ENCODE measurements at regions not wholly inside any gene's neighbourhood (a gene's known extent, or its start where the extent isn't known, plus 50 kb on each side); places are given as distances from the start of the nearest gene placed in this dataset.

GRCh38 chr6:168735268-168735949, 294.4 kb downstream of the SMOC2 start:
- Histone ChIP-seq H3K36me3 (ENCODE audit: control insufficient read depth in 2 of 2, insufficient read depth in 2 of 2, low read length in 1 of 2) (no peaks in the 10 kb centered on the region), H3K4me1 (ENCODE audit: control insufficient read depth in 2 of 2, insufficient read depth in 2 of 2, low read length in 2 of 2) (no peaks in the 10 kb centered on the region), H3K4me3 (ENCODE audit: low read length in 2 of 2) (no peak overlapping the region), H3K9me3 (ENCODE audit: control insufficient read depth in 2 of 2, insufficient read depth in 1 of 2, low read length in 1 of 2) (peaks cover 0 to 6% of the 10 kb centered on the region in 2 donors), H3K27me3 (ENCODE audit: control insufficient read depth in 2 of 2, insufficient read depth in 1 of 2, low read length in 1 of 2) (no peaks in the 10 kb centered on the region), H3K27ac (ENCODE audit: low read depth in 1 of 2, low read length in 1 of 2) (no peak overlapping the region)
- DNase-seq (ENCODE audit: low read depth in 6 of 9, low spot score in 9 of 9), result no peak
- 81% methylated on average over 6 of the region's 6 CpGs for WGBS

- H3K4me1 ChIP-seq (ENCODE audit: control insufficient read depth in 2 of 2, insufficient read depth in 2 of 2, low read length in 2 of 2), result no peaks in the 10 kb centered on the region
- H3K9me3 ChIP-seq (ENCODE audit: control insufficient read depth in 2 of 2, insufficient read depth in 1 of 2, low read length in 1 of 2), result peaks cover 0 to 12% of the 10 kb centered on the region in 2 donors
- H3K4me3 ChIP-seq (ENCODE audit: low read length in 2 of 2), result no peak overlapping the region
- WGBS, result 93% methylated on average over 5 of the region's 5 CpGs
- no peaks in the 10 kb centered on the region for H3K36me3 ChIP-seq (ENCODE audit: control insufficient read depth in 2 of 2, insufficient read depth in 2 of 2, low read length in 1 of 2)
- no peak overlapping the region for H3K27ac ChIP-seq (ENCODE audit: low read depth in 1 of 2, low read length in 1 of 2)
- no peak for DNase-seq (ENCODE audit: low read depth in 6 of 9, low spot score in 9 of 9)
- no peaks in the 10 kb centered on the region for H3K27me3 ChIP-seq (ENCODE audit: control insufficient read depth in 2 of 2, insufficient read depth in 1 of 2, low read length in 1 of 2)
Measured at GRCh38 chr6:168734523-168734922, 293.5 kb downstream of the SMOC2 start.

- 80% methylated on average over 8 of the region's 8 CpGs for WGBS
Measured at GRCh38 chr6:168732676-168733075, 291.7 kb downstream of the SMOC2 start.

GRCh38 chr6:168730931-168731716, 290.1 kb downstream of the SMOC2 start:
- Histone ChIP-seq H3K4me3 (ENCODE audit: low read length in 2 of 2) (no peak overlapping the region), H3K36me3 (ENCODE audit: control insufficient read depth in 2 of 2, insufficient read depth in 2 of 2, low read length in 1 of 2) (no peaks in the 10 kb centered on the region), H3K27ac (ENCODE audit: low read depth in 1 of 2, low read length in 1 of 2) (no peak overlapping the region), H3K27me3 (ENCODE audit: control insufficient read depth in 2 of 2, insufficient read depth in 1 of 2, low read length in 1 of 2) (no peaks in the 10 kb centered on the region), H3K4me1 (ENCODE audit: control insufficient read depth in 2 of 2, insufficient read depth in 2 of 2, low read length in 2 of 2) (no peaks in the 10 kb centered on the region), H3K9me3 (ENCODE audit: control insufficient read depth in 2 of 2, insufficient read depth in 1 of 2, low read length in 1 of 2) (peaks cover 0 to 9% of the 10 kb centered on the region in 2 donors)
- no peak for DNase-seq (ENCODE audit: low read depth in 6 of 9, low spot score in 9 of 9)
- WGBS, result 92% methylated on average over 14 of the region's 14 CpGs

More at GRCh38 chr6:168732676-168733075, 291.7 kb downstream of the SMOC2 start:
- H3K27ac ChIP-seq (ENCODE audit: low read depth in 1 of 2, low read length in 1 of 2), result no peak overlapping the region
- no peaks in the 10 kb centered on the region for H3K4me1 ChIP-seq (ENCODE audit: control insufficient read depth in 2 of 2, insufficient read depth in 2 of 2, low read length in 2 of 2)
- no peak overlapping the region for H3K4me3 ChIP-seq (ENCODE audit: low read length in 2 of 2)
- peaks cover 0 to 14% of the 10 kb centered on the region in 2 donors for H3K9me3 ChIP-seq (ENCODE audit: control insufficient read depth in 2 of 2, insufficient read depth in 1 of 2, low read length in 1 of 2)
- no peaks in the 10 kb centered on the region for H3K36me3 ChIP-seq (ENCODE audit: control insufficient read depth in 2 of 2, insufficient read depth in 2 of 2, low read length in 1 of 2)
- H3K27me3 ChIP-seq (ENCODE audit: control insufficient read depth in 2 of 2, insufficient read depth in 1 of 2, low read length in 1 of 2), result no peaks in the 10 kb centered on the region
- DNase-seq (ENCODE audit: low read depth in 6 of 9, low spot score in 9 of 9), result no peak

GRCh38 chr6:168728056-168728455, 287.1 kb downstream of the SMOC2 start:
- H3K4me1 ChIP-seq (ENCODE audit: control insufficient read depth in 2 of 2, insufficient read depth in 2 of 2, low read length in 2 of 2), result no peaks in the 10 kb centered on the region
- no peak overlapping the region for H3K27ac ChIP-seq (ENCODE audit: low read depth in 1 of 2, low read length in 1 of 2)
- H3K27me3 ChIP-seq (ENCODE audit: control insufficient read depth in 2 of 2, insufficient read depth in 1 of 2, low read length in 1 of 2), result no peaks in the 10 kb centered on the region
- peaks cover 0 to 13% of the 10 kb centered on the region in 2 donors for H3K9me3 ChIP-seq (ENCODE audit: control insufficient read depth in 2 of 2, insufficient read depth in 1 of 2, low read length in 1 of 2)
- H3K36me3 ChIP-seq (ENCODE audit: control insufficient read depth in 2 of 2, insufficient read depth in 2 of 2, low read length in 1 of 2), result no peaks in the 10 kb centered on the region
- DNase-seq (ENCODE audit: low read depth in 6 of 9, low spot score in 9 of 9), result no peak
- 94% methylated on average over 2 of the region's 2 CpGs for WGBS
- no peak overlapping the region for H3K4me3 ChIP-seq (ENCODE audit: low read length in 2 of 2)

GRCh38 chr6:168726312-168726856, 285.4 kb downstream of the SMOC2 start:
- Histone ChIP-seq H3K36me3 (ENCODE audit: control insufficient read depth in 2 of 2, insufficient read depth in 2 of 2, low read length in 1 of 2) (no peaks in the 10 kb centered on the region), H3K9me3 (ENCODE audit: control insufficient read depth in 2 of 2, insufficient read depth in 1 of 2, low read length in 1 of 2) (peaks cover 0 to 13% of the 10 kb centered on the region in 2 donors), H3K27me3 (ENCODE audit: control insufficient read depth in 2 of 2, insufficient read depth in 1 of 2, low read length in 1 of 2) (no peaks in the 10 kb centered on the region), H3K27ac (ENCODE audit: low read depth in 1 of 2, low read length in 1 of 2) (no peak overlapping the region), H3K4me1 (ENCODE audit: control insufficient read depth in 2 of 2, insufficient read depth in 2 of 2, low read length in 2 of 2) (no peaks in the 10 kb centered on the region), H3K4me3 (ENCODE audit: low read length in 2 of 2) (no peak overlapping the region)
- DNase-seq (ENCODE audit: low read depth in 6 of 9, low spot score in 9 of 9), result no peak
- WGBS, result 94% methylated on average over 12 of the region's 12 CpGs

- Histone ChIP-seq H3K4me3 (ENCODE audit: low read length in 2 of 2) (no peak overlapping the region), H3K27ac (ENCODE audit: low read depth in 1 of 2, low read length in 1 of 2) (no peak overlapping the region), H3K36me3 (ENCODE audit: control insufficient read depth in 2 of 2, insufficient read depth in 2 of 2, low read length in 1 of 2) (no peaks in the 10 kb centered on the region), H3K27me3 (ENCODE audit: control insufficient read depth in 2 of 2, insufficient read depth in 1 of 2, low read length in 1 of 2) (no peaks in the 10 kb centered on the region), H3K4me1 (ENCODE audit: control insufficient read depth in 2 of 2, insufficient read depth in 2 of 2, low read length in 2 of 2) (no peaks in the 10 kb centered on the region), H3K9me3 (ENCODE audit: control insufficient read depth in 2 of 2, insufficient read depth in 1 of 2, low read length in 1 of 2) (peaks cover 0 to 14% of the 10 kb centered on the region in 2 donors)
- WGBS, result 71% methylated on average over 12 of the region's 12 CpGs
- no peak for DNase-seq (ENCODE audit: low read depth in 6 of 9, low spot score in 9 of 9)
Measured at GRCh38 chr6:168725802-168726201, 284.8 kb downstream of the SMOC2 start.

GRCh38 chr6:168724669-168725570, 283.9 kb downstream of the SMOC2 start:
- DNase-seq (ENCODE audit: low read depth in 6 of 9, low spot score in 9 of 9), result no peak
- no peaks in the 10 kb centered on the region for H3K27me3 ChIP-seq (ENCODE audit: control insufficient read depth in 2 of 2, insufficient read depth in 1 of 2, low read length in 1 of 2)

More at GRCh38 chr6:168724669-168725570, 283.9 kb downstream of the SMOC2 start:
- no peak overlapping the region for H3K4me3 ChIP-seq (ENCODE audit: low read length in 2 of 2)
- WGBS, result 91% methylated on average over 10 of the region's 10 CpGs
- peaks cover 0 to 17% of the 10 kb centered on the region in 2 donors for H3K9me3 ChIP-seq (ENCODE audit: control insufficient read depth in 2 of 2, insufficient read depth in 1 of 2, low read length in 1 of 2)
- no peaks in the 10 kb centered on the region for H3K4me1 ChIP-seq (ENCODE audit: control insufficient read depth in 2 of 2, insufficient read depth in 2 of 2, low read length in 2 of 2)
- no peaks in the 10 kb centered on the region for H3K36me3 ChIP-seq (ENCODE audit: control insufficient read depth in 2 of 2, insufficient read depth in 2 of 2, low read length in 1 of 2)
- H3K27ac ChIP-seq (ENCODE audit: low read depth in 1 of 2, low read length in 1 of 2), result no peak overlapping the region

Data from thymus (tissue), 11 donors.